Stomach (tissue), 8 donors: ENCODE measurements at regions not wholly inside any gene's neighbourhood (a gene's known extent, or its start where the extent isn't known, plus 50 kb on each side); places are given as distances from the start of the nearest gene placed in this dataset.

ENCODE experiments used
- DNase-seq, 2 donors: peaks; one replicate each; pipeline versions ENCODE4 v3.0.0 to v3.0.0-alpha.2; 2013 to 2019
- H3K27ac ChIP-seq, 5 donors: fragments of 200-600 bp in 4 of 5; sonication (generic) in 4 of 5; one replicate each; pipeline ENCODE4 v1.5.1; 2013 to 2019; ENCODE audit warnings: mild to moderate bottlenecking in 1 of 5, moderate library complexity in 1 of 5
- H3K27me3 ChIP-seq, 3 donors: fragments of 200-600 bp; sonication (generic); one replicate each; pipeline ENCODE4 v1.5.1; 2017 to 2019; ENCODE audit warnings: mixed run types in 1 of 3
- H3K36me3 ChIP-seq, 4 donors: fragments of 200-600 bp; sonication (generic); 1 replicate in 3 of 4; 2 replicates in 1 of 4; pipeline ENCODE4 v1.5.1; 2016 to 2019
- H3K4me1 ChIP-seq, 4 donors: fragments of 200-600 bp; sonication (generic); one replicate each; pipeline ENCODE4 v1.5.1; 2016 to 2019
- H3K4me3 ChIP-seq, 4 donors: fragments of 200-600 bp; sonication (generic) in 3 of 4; one replicate each; pipeline ENCODE4 v1.5.1; 2016 to 2019; ENCODE audit warnings: mild to moderate bottlenecking in 1 of 4
- H3K9me3 ChIP-seq, 4 donors: fragments of 200-600 bp; sonication (generic); one replicate each; pipeline ENCODE4 v1.5.1; 2016 to 2019
- CTCF ChIP-seq, 7 experiments: fragments of 450-650 bp in 4 of 7; fragments of 200-600 bp in 3 of 7; sonication (generic) in 3 of 7; IDR thresholded peaks; one replicate each; pipeline ENCODE4 v1.5.1; 2016 to 2019; ENCODE audit warnings: antibody characterized with exemption in 7 of 7, control low read depth in 2 of 7, mild to moderate bottlenecking in 1 of 7
- EP300 ChIP-seq: sonication (generic); formaldehyde crosslinking; IDR thresholded peaks from one replicate; pipeline ENCODE4 v1.6.1; 2017; ENCODE audit warnings: antibody characterized with exemption
- POLR2A ChIP-seq, 4 donors: fragments of 450-650 bp; IDR thresholded peaks; one replicate each; pipeline ENCODE4 v1.6.1; 2016; ENCODE audit warnings: antibody characterized with exemption in 4 of 4, control low read depth in 2 of 4, mild to moderate bottlenecking in 1 of 4, moderate library complexity in 1 of 4
- POLR2AphosphoS5 ChIP-seq, 3 donors: sonication (generic); formaldehyde crosslinking; IDR thresholded peaks; one replicate each; pipeline ENCODE4 v1.6.1; 2016; ENCODE audit warnings: antibody characterized with exemption in 3 of 3
- WGBS, 5 donors: extraction: QIAGEN DNeasy Blood & Tissue Kit in 3 of 5; methylation state at CpG; one replicate each; pipeline versions ENCODE4 v1.1.5 to v1.1.7; 2013 to 2018; 5-methylcytosine and 5-hydroxymethylcytosine counted together
- intact Hi-C: fragments of 100-400 bp; cut with DNase I; formaldehyde crosslinking; loops from one replicate; pipeline ENCODE4 v1.15.1; 2023; ENCODE audit warnings: low total_unique reads
- donor health status: healthy with polysubstance abuse.
- donor health status: Bipolar disorder and iron deficiency.
- donor health status: healthy.

DNA sequence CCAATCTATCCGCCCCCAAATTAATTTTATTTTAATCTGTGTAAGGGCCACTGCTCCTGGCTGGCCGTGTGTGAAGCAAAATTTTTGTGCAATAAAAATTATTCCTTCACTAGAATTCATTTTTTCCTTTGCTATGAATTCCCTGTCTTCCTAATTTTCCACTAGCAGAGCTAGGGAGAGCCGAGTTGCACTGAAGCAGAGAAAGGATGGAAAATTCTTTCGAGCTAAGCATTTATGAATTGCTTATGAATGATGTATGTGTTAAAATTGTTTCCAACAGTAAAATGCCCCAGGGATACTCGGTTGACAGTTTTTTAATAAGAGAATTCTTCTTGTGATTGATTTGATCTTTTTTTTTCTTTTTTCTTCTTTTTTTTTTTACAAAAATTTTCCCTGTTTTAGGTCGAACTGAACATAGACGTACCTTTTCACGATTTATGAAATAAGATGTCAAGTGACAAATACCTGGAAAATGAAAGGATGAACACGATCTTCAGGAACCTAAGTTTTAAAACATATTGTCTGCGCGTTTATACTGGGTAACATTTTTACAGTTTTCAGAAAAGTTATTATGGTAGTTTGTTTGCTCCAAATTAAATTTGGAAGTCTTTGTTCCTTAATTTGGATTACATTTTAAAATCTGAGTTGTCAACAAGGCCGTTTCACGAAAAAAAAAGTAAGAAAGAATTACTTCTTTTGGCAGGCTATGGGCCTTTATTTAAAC, 288.8 kb upstream of the NFE2L3 start:
- no peak overlapping the region for H3K27ac ChIP-seq
- intact Hi-C loops: no loop called here
- no peak for TF ChIP-seq EP300
- TF ChIP-seq CTCF (IDR thresholded peaks at IDR 0.05): no peak
- TF ChIP-seq POLR2AphosphoS5 (IDR thresholded peaks at IDR 0.05): no peak
- no peak for TF ChIP-seq POLR2A (IDR thresholded peaks at IDR 0.05)
- peaks cover 6 to 45% (median 35%) of the 10 kb centered on the region in 4 donors for H3K9me3 ChIP-seq
- peak overlapping the region in 2 of 4 donors; percentile 4 to 37 for H3K4me3 ChIP-seq
- peaks cover 0 to 20% (median 13%) of the 10 kb centered on the region in 4 donors for H3K4me1 ChIP-seq
- no peaks in the 10 kb centered on the region for H3K36me3 ChIP-seq
- peaks cover 41 to 100% (median 97%) of the 10 kb centered on the region in 3 donors for H3K27me3 ChIP-seq
- DNase-seq: no peak
- 12 to 19% (median 13%) methylated on average over 13 of the region's 13 CpGs for WGBS, 5 donors

DNA sequence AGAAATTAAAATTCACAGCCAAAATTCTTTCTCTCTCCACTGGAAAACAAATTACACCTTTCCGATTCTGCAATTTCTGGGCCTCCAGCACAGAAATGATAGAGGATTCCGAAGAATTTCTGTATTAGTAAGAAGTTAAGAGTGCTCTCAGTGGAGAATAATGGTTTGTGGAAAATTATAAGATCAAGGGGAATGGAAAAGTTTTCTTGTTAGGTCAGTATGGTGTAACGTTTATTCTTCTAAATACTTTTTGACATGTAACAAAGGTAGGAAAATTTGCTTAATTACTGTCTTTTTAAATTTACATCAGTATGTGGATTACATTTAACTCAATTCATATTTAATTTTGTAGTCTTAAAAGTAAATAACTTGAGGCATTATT, 288.3 kb upstream of the NFE2L3 start:
- Histone ChIP-seq H3K4me1 (peaks cover 0 to 19% (median 13%) of the 10 kb centered on the region in 4 donors), H3K36me3 (no peaks in the 10 kb centered on the region), H3K4me3 (no peak overlapping the region), H3K27me3 (peaks cover 41 to 100% (median 97%) of the 10 kb centered on the region in 3 donors), H3K27ac (no peak overlapping the region), H3K9me3 (peaks cover 6 to 42% (median 33%) of the 10 kb centered on the region in 4 donors)
- 15 to 18% (median 17%) methylated on average over 3 of the region's 3 CpGs for WGBS, 5 donors
- no peak for TF ChIP-seq EP300
- TF ChIP-seq POLR2AphosphoS5 (IDR thresholded peaks at IDR 0.05): no peak
- no peak for TF ChIP-seq CTCF (IDR thresholded peaks at IDR 0.05)
- TF ChIP-seq POLR2A (IDR thresholded peaks at IDR 0.05): no peak
- DNase-seq: no peak
- intact Hi-C loops: no loop called here

- Histone ChIP-seq H3K36me3 (no peaks in the 10 kb centered on the region), H3K27me3 (peaks cover 34 to 100% (median 94%) of the 10 kb centered on the region in 3 donors), H3K9me3 (peaks cover 6 to 35% (median 29%) of the 10 kb centered on the region in 4 donors), H3K4me1 (peaks cover 0 to 19% (median 13%) of the 10 kb centered on the region in 4 donors), H3K4me3 (no peak overlapping the region), H3K27ac (no peak overlapping the region)
- 43 to 62% (median 47%) methylated on average over 1 of the region's 1 CpG for WGBS, 5 donors
- intact Hi-C loops: no loop called here
- no peak for TF ChIP-seq EP300
- TF ChIP-seq CTCF (IDR thresholded peaks at IDR 0.05): no peak
- no peak for TF ChIP-seq POLR2AphosphoS5 (IDR thresholded peaks at IDR 0.05)
- TF ChIP-seq POLR2A (IDR thresholded peaks at IDR 0.05): no peak
- no peak for DNase-seq
These were observed 287.5 kb upstream of the NFE2L3 start for GRCh38 chr7:25864511-25864910.

- Histone ChIP-seq H3K4me3 (no peak overlapping the region), H3K4me1 (peaks cover 0 to 19% (median 13%) of the 10 kb centered on the region in 4 donors), H3K36me3 (no peaks in the 10 kb centered on the region), H3K27me3 (peaks cover 34 to 100% (median 89%) of the 10 kb centered on the region in 3 donors), H3K9me3 (peaks cover 6 to 33% (median 26%) of the 10 kb centered on the region in 4 donors), H3K27ac (no peak overlapping the region)
- no peak for DNase-seq
- TF ChIP-seq POLR2A (IDR thresholded peaks at IDR 0.05) (no peak), EP300 (no peak), POLR2AphosphoS5 (IDR thresholded peaks at IDR 0.05) (no peak), CTCF (IDR thresholded peaks at IDR 0.05) (no peak)
- intact Hi-C loops: no loop called here
- 21 to 43% (median 26%) methylated on average over 3 of the region's 3 CpGs for WGBS, 5 donors
These were observed 286.9 kb upstream of the NFE2L3 start for GRCh38 chr7:25864943-25865751.
